MM.1S (cell line): ENCODE measurements at regions not wholly inside any gene's neighbourhood (a gene's known extent, or its start where the extent isn't known, plus 50 kb on each side); places are given as distances from the start of the nearest gene placed in this dataset.
A peak's percentile ranks its signal among the peaks of the same experiment; 100 is the strongest.
"Not testable (repeated sequence)": the region's sequence is repeated elsewhere in the genome, so short reads cannot be mapped to it uniquely, and the experiment has no call there.

Source experiments
- DNase-seq: peaks from one replicate; pipeline ENCODE4 v3.0.0-alpha.2; 2015
- H2AFZ ChIP-seq: fragments of 300-600 bp; sonication (generic); 2 replicates; pipeline ENCODE4 v1.6.0; 2016; ENCODE audit warnings: antibody characterized with exemption, low read length
- H3F3A ChIP-seq: fragments of 300-600 bp; sonication (generic); 2 replicates; pipeline ENCODE4 v1.6.1; 2016; ENCODE audit warnings: mild to moderate bottlenecking, antibody characterized with exemption, low read length, moderate library complexity, mixed read lengths; ENCODE audit not compliant: insufficient read depth
- H3K27ac ChIP-seq: fragments of 300-600 bp; sonication (generic); 2 replicates; pipeline ENCODE4 v1.5.1; 2016; ENCODE audit warnings: mild to moderate bottlenecking, low read length
- H3K27me3 ChIP-seq: fragments of 300-600 bp; sonication (generic); replicated peaks from 2 replicates; pipeline ENCODE4 v1.6.0; 2016; ENCODE audit warnings: low read length; ENCODE audit not compliant: insufficient read depth
- H3K36me3 ChIP-seq: fragments of 300-600 bp; sonication (generic); replicated peaks from 2 replicates; pipeline ENCODE4 v1.6.1; 2016; ENCODE audit warnings: mild to moderate bottlenecking, low read length, mixed read lengths; ENCODE audit not compliant: insufficient read depth
- H3K4me1 ChIP-seq: fragments of 300-600 bp; sonication (generic); 2 replicates; pipeline ENCODE4 v1.6.1; 2016; ENCODE audit warnings: low read length, mixed read lengths
- H3K4me2 ChIP-seq: fragments of 300-600 bp; sonication (generic); 2 replicates; pipeline ENCODE4 v1.6.0; 2016; ENCODE audit warnings: low read depth, low read length
- H3K4me3 ChIP-seq: fragments of 300-600 bp; sonication (generic); 2 replicates; pipeline ENCODE4 v1.5.1; 2016; ENCODE audit warnings: low read length, mixed read lengths
- H3K79me2 ChIP-seq: fragments of 300-600 bp; sonication (generic); 2 replicates; pipeline ENCODE4 v1.6.1; 2016; ENCODE audit warnings: mixed run types, low read length, mixed read lengths
- H3K9ac ChIP-seq: fragments of 300-600 bp; sonication (generic); 2 replicates; pipeline ENCODE4 v1.6.1; 2016; ENCODE audit warnings: low read length, mixed read lengths
- H3K9me2 ChIP-seq: fragments of 300-600 bp; sonication (generic); replicated peaks from 2 replicates; pipeline ENCODE4 v1.6.1; 2016; ENCODE audit warnings: mild to moderate bottlenecking, low read length, mixed read lengths; ENCODE audit not compliant: insufficient read depth
- H3K9me3 ChIP-seq: fragments of 300-600 bp; sonication (generic); replicated peaks from 2 replicates; pipeline ENCODE4 v1.6.1; 2016; ENCODE audit warnings: mild to moderate bottlenecking, low read length, mixed read lengths; ENCODE audit not compliant: insufficient read depth
- H4K20me1 ChIP-seq: fragments of 300-600 bp; sonication (generic); 2 replicates; pipeline ENCODE4 v1.6.1; 2016; ENCODE audit warnings: mild to moderate bottlenecking, low read length, moderate library complexity, mixed read lengths; ENCODE audit not compliant: insufficient read depth

- H3K4me3 ChIP-seq, DNase-seq, H3K79me2 ChIP-seq, H3K36me3 ChIP-seq, H3K4me2 ChIP-seq, H3K9me2 ChIP-seq, H3K9me3 ChIP-seq, H3K9ac ChIP-seq, H3K4me1 ChIP-seq, H4K20me1 ChIP-seq, H3F3A ChIP-seq, H3K27ac ChIP-seq, H3K27me3 ChIP-seq, H2AFZ ChIP-seq: not testable (repeated sequence)
Observed at GRCh38 chr9:41648564-41648963, 459.4 kb upstream of the ZNG1F start.

DNA sequence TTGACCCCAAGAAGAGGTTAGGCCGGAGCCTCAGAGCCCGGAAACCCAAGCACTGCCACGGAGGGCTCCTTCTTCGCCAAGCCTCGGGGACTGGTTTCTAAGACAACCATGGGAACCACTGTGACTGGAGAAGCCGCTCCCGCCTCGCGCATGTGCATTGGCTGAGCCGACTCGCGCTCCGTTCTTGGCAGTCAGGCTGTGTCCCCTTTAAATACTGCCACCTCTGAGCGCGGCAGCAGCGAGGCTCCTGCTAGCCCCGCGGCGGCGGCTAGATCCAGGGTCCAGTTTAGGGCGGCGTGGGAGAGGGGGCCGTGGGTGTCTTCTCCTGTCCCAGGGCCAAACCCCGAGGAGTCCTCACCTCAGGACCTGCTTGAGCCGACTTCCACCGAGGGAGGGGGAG, 457.1 kb upstream of the ZNG1F start:
- H3F3A ChIP-seq, H3K9me3 ChIP-seq, H3K4me3 ChIP-seq, H3K79me2 ChIP-seq, H4K20me1 ChIP-seq, H3K4me1 ChIP-seq, H3K9ac ChIP-seq, H3K27ac ChIP-seq, H3K4me2 ChIP-seq, H2AFZ ChIP-seq, H3K27me3 ChIP-seq, H3K9me2 ChIP-seq, H3K36me3 ChIP-seq: not testable (repeated sequence)
- DNase-seq: peak; percentile 3

DNA sequence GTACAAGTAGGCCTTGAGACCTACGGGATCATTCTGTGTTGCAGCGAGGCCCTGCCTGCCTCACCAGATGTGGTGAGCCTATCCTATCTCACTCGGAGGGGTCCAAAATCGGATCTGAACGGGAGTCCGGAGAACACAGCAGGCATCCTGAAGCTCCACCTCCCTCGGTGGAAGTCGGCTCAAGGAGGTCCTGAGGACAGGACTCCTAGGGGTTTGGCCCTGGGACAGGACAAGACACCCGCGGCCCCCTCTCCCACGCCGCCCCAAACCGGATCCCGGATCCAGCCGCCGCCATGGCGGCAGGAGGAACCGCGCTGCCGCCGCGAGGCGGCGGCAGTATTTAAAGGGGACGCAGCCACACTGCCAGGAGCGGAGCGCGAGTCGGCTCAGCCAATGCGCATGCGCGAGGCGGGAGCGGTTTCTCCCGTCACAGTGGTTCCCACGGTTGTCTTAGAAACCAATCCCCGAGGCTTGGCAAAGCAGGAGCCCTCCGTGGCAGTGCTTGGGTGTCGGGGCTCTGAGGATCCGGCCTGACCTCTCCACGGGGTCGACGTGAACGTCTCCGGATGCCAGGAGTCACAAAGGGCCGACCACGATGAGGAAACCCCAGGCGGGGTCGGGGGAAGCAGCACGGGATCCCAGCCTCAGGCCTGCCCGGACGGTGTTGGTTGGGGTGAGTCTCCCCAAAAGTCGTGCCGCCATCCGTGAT, 454.6 kb upstream of the ZNG1F start:
- peak; percentile 79 for DNase-seq
- not testable (repeated sequence) for H3F3A ChIP-seq, H3K4me1 ChIP-seq, H3K9me3 ChIP-seq, H3K27me3 ChIP-seq, H3K79me2 ChIP-seq, H3K9me2 ChIP-seq, H4K20me1 ChIP-seq, H3K36me3 ChIP-seq, H3K27ac ChIP-seq
- H3K4me2 ChIP-seq: peak overlapping the region; percentile 52; the same call in 1 of the 2 replicates
- H3K4me3 ChIP-seq: peak overlapping the region; percentile 71
- peak overlapping the region; percentile 59; the same call in 1 of the 2 replicates for H3K9ac ChIP-seq
- peak overlapping the region; percentile 75; the same call in 1 of the 2 replicates for H2AFZ ChIP-seq

- H4K20me1 ChIP-seq, H3K9me3 ChIP-seq, H3K27me3 ChIP-seq, H3K9me2 ChIP-seq, H3K9ac ChIP-seq, DNase-seq, H3K79me2 ChIP-seq, H3K4me1 ChIP-seq, H2AFZ ChIP-seq, H3K36me3 ChIP-seq, H3K4me2 ChIP-seq, H3F3A ChIP-seq, H3K27ac ChIP-seq, H3K4me3 ChIP-seq: not testable (repeated sequence)
Observed at GRCh38 chr9:41633726-41634125, 444.6 kb upstream of the ZNG1F start.

GRCh38 chr9:41623666-41624065, 434.5 kb upstream of the ZNG1F start:
- not testable (repeated sequence) for H3K4me3 ChIP-seq, H3F3A ChIP-seq, H3K27me3 ChIP-seq, H3K36me3 ChIP-seq, H3K4me1 ChIP-seq, H3K9me3 ChIP-seq, DNase-seq, H3K27ac ChIP-seq, H4K20me1 ChIP-seq, H2AFZ ChIP-seq, H3K9ac ChIP-seq, H3K79me2 ChIP-seq, H3K4me2 ChIP-seq, H3K9me2 ChIP-seq

GRCh38 chr9:41619254-41619653, 430.1 kb upstream of the ZNG1F start:
- not testable (repeated sequence) for H3K9ac ChIP-seq, H2AFZ ChIP-seq, H3K4me3 ChIP-seq, H3K4me2 ChIP-seq, H3K27me3 ChIP-seq, H4K20me1 ChIP-seq, H3K27ac ChIP-seq, H3K9me2 ChIP-seq, H3K79me2 ChIP-seq, H3F3A ChIP-seq, H3K36me3 ChIP-seq, H3K4me1 ChIP-seq, H3K9me3 ChIP-seq, DNase-seq

DNA sequence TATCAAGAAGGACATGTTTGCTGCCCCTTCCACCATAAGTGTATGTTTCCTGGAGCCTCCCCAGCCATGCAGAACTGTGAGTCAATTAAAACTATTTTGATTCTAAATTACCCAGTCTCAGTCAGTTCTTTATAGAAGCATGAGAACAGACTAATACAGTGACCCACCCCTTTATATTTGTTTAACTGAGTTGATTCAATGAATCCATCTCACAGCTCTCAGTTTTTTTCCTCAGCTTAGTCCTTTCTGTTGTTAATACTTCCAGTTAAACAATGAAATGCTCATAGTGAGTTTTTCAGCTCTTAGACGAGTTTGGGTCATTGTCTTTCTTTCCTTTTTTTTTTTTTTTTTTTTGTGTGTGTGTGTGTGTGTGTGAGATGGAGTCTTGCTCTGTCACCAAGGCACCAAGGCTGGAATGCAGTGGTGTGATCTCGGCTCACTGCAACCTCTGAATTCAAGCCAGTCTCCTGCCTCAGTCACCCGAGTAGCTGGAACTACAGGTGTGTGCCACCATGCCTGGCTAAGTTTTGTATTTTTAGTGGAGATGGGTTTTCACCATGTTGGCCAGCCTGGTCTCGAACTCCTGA, 417.9 kb upstream of the ZNG1F start:
- H3K4me1 ChIP-seq, H3K9me3 ChIP-seq, H3F3A ChIP-seq, H3K36me3 ChIP-seq, H3K9me2 ChIP-seq, H3K4me2 ChIP-seq, H3K27me3 ChIP-seq, H4K20me1 ChIP-seq, H3K79me2 ChIP-seq, H3K27ac ChIP-seq, DNase-seq, H2AFZ ChIP-seq, H3K4me3 ChIP-seq, H3K9ac ChIP-seq: not testable (repeated sequence)

DNA sequence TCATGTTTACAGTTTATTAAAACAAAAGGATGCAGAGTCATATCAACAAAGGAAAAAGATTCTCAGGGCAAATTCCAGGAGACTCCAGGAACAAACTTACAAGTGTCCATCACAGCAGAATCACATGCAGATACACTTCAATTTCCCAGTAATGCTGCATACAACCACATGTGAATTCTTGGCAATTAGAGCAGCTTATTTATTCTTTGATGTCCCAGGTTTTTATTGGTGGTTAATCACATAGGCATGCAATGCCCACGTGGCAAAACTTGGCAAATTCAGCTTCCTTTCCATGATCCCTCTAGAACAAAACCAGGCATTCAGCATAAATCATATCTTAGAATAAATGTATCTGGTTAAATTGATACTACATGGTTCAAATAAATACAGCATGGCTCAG, 376.5 kb upstream of the ZNG1F start:
- H3K79me2 ChIP-seq, H3K4me3 ChIP-seq, H3K4me1 ChIP-seq, H3F3A ChIP-seq, H3K9me3 ChIP-seq, H3K27ac ChIP-seq, H3K27me3 ChIP-seq, H2AFZ ChIP-seq, H3K36me3 ChIP-seq, H4K20me1 ChIP-seq, H3K9me2 ChIP-seq, H3K9ac ChIP-seq, H3K4me2 ChIP-seq, DNase-seq: not testable (repeated sequence)
